Fibroblast of skin of left biceps (primary cell): ENCODE measurements at regions not wholly inside any gene's neighbourhood (a gene's known extent, or its start where the extent isn't known, plus 50 kb on each side); places are given as distances from the start of the nearest gene placed in this dataset.
A peak's percentile ranks its signal among the peaks of the same experiment; 100 is the strongest.
"Not testable (repeated sequence)": the region's sequence is repeated elsewhere in the genome, so short reads cannot be mapped to it uniquely, and the experiment has no call there.

Experiments used
- DNase-seq, 2 experiments: peaks; one replicate each; pipeline ENCODE4 v3.0.0-alpha.2; 2013; ENCODE audit warnings: low read depth in 2 of 2

- DNase-seq = not testable (repeated sequence)
These were observed 53.3 kb downstream of the FOXD4L1 start for GRCh38 chr2:113551637-113552318.

GRCh38 chr2:113559820-113560219, 61.4 kb downstream of the FOXD4L1 start:
- DNase-seq = not testable (repeated sequence)

GRCh38 chr2:113562662-113563061, 64.2 kb downstream of the FOXD4L1 start:
- DNase-seq = not testable (repeated sequence)

- not testable (repeated sequence) for DNase-seq
These were observed 60.2 kb upstream of the RABL2A start for GRCh38 chr2:113566674-113567480.

- DNase-seq = not testable (repeated sequence)
These were observed 59.6 kb upstream of the RABL2A start for GRCh38 chr2:113567481-113567849.

- not testable (repeated sequence) for DNase-seq
These were observed 58.8 kb upstream of the RABL2A start for GRCh38 chr2:113568231-113568630.

- peak in 1 of 2 experiments; percentile 10 for DNase-seq
These were observed 57.0 kb upstream of the RABL2A start for GRCh38 chr2:113570082-113570481.

- DNase-seq = not testable (repeated sequence)
These were observed 56.5 kb upstream of the RABL2A start for GRCh38 chr2:113570509-113571009.

GRCh38 chr2:113571482-113572068, 55.5 kb upstream of the RABL2A start:
- DNase-seq = not testable (repeated sequence)

- not testable (repeated sequence) for DNase-seq
These were observed 51.3 kb upstream of the RABL2A start for GRCh38 chr2:113575721-113576120.

GRCh38 chr2:113576353-113576752, 50.7 kb upstream of the RABL2A start:
- not testable (repeated sequence) for DNase-seq
